Smooth muscle cell (in vitro differentiated cells): ENCODE measurements at regions not wholly inside any gene's neighbourhood (a gene's known extent, or its start where the extent isn't known, plus 50 kb on each side); places are given as distances from the start of the nearest gene placed in this dataset.

Experiments used
- DNase-seq: peaks from one replicate; lab custom pipeline; 2025; ENCODE audit not compliant: unreplicated experiment; lab: John Stamatoyannopoulos, UW
- H2AFZ ChIP-seq: fragments of 200-600 bp; sonication (generic); 2 replicates; pipeline ENCODE4 v1.6.0; 2016; ENCODE audit warnings: antibody characterized with exemption, low read depth, mild to moderate bottlenecking
- H3F3A ChIP-seq: fragments of 200-600 bp; sonication (generic); 2 replicates; pipeline ENCODE4 v1.6.0; 2017; ENCODE audit warnings: antibody characterized with exemption, low read depth
- H3K27ac ChIP-seq: fragments of 200-600 bp; sonication (generic); 2 replicates; pipeline ENCODE4 v1.5.1; 2016; ENCODE audit warnings: low read depth, mild to moderate bottlenecking
- H3K27me3 ChIP-seq: fragments of 200-600 bp; sonication (generic); 2 replicates; pipeline ENCODE4 v1.6.1; 2016; ENCODE audit warnings: low read depth, mild to moderate bottlenecking
- H3K36me3 ChIP-seq: fragments of 200-600 bp; sonication (generic); 2 replicates; pipeline ENCODE4 v1.5.1; 2016; ENCODE audit warnings: low read depth
- H3K4me1 ChIP-seq: fragments of 200-600 bp; sonication (generic); 2 replicates; pipeline ENCODE4 v1.5.1; 2016; ENCODE audit warnings: low read depth
- H3K4me2 ChIP-seq: fragments of 200-600 bp; sonication (generic); 2 replicates; pipeline ENCODE4 v1.6.0; 2016; ENCODE audit warnings: mild to moderate bottlenecking
- H3K4me3 ChIP-seq: fragments of 200-600 bp; sonication (generic); 2 replicates; pipeline ENCODE4 v1.5.1; 2016; ENCODE audit warnings: mild to moderate bottlenecking
- H3K79me2 ChIP-seq: fragments of 200-600 bp; sonication (generic); 2 replicates; pipeline ENCODE4 v1.6.0; 2016; ENCODE audit warnings: low read depth, mild to moderate bottlenecking
- H3K9ac ChIP-seq: fragments of 200-600 bp; sonication (generic); 2 replicates; pipeline ENCODE4 v1.6.0; 2016; ENCODE audit warnings: low read depth
- H3K9me3 ChIP-seq: fragments of 200-600 bp; sonication (generic); replicated peaks from 2 replicates; pipeline ENCODE4 v1.5.1; 2016; ENCODE audit warnings: low read depth
- H4K20me1 ChIP-seq: fragments of 200-600 bp; sonication (generic); 2 replicates; pipeline ENCODE4 v1.6.0; 2016; ENCODE audit warnings: low read depth
- WGBS: methylation state at CpG from one replicate; pipeline ENCODE4 v1.1.7; 2016; ENCODE audit warnings: low lambda C conversion rate; 5-methylcytosine and 5-hydroxymethylcytosine counted together
- TF ChIP-seq, protein P1 (sequence below): fragments of 200-600 bp; sonication (generic); IDR thresholded peaks from 2 replicates; pipeline ENCODE4 v1.5.1; 2017; ENCODE audit warnings: borderline replicate concordance, mild to moderate bottlenecking, antibody characterized with exemption; ENCODE audit not compliant: insufficient read depth, poor library complexity, severe bottlenecking

DNA sequence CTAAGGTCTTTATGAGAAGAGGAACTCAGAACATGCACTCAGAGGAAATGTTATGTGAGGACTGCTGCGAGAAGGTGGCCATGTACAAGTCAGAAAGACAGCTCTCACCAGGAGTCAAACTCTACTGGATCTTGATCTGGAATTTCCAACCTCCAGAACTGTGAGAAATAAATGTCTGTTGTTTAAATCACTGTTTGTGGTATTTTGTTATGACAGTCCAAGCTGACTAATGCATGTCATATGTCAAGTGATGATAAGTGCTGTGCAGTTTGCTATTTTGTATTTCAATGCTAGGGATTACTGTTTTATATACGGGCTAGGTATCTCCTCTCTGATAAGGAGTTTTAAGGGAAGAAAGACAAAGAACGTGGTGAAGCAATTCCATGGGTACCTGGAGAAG is 162.3 kb downstream of the CPEB2 start:
- DNase-seq = no peak
- Histone ChIP-seq H3K27ac (no peak overlapping the region), H3K36me3 (no peaks in the 10 kb centered on the region), H3K9me3 (no peaks in the 10 kb centered on the region), H3K27me3 (no peaks in the 10 kb centered on the region), H3K9ac (no peak overlapping the region), H3K4me1 (peaks cover 7% of the 10 kb centered on the region), H3K4me3 (no peak overlapping the region), H2AFZ (no peak overlapping the region), H3K79me2 (no peaks in the 10 kb centered on the region), H4K20me1 (no peaks in the 10 kb centered on the region), H3K4me2 (no peak overlapping the region), H3F3A (no peaks in the 10 kb centered on the region)
- 62% methylated on average over 3 of the region's 3 CpGs for WGBS
- TF ChIP-seq, protein P1, sequence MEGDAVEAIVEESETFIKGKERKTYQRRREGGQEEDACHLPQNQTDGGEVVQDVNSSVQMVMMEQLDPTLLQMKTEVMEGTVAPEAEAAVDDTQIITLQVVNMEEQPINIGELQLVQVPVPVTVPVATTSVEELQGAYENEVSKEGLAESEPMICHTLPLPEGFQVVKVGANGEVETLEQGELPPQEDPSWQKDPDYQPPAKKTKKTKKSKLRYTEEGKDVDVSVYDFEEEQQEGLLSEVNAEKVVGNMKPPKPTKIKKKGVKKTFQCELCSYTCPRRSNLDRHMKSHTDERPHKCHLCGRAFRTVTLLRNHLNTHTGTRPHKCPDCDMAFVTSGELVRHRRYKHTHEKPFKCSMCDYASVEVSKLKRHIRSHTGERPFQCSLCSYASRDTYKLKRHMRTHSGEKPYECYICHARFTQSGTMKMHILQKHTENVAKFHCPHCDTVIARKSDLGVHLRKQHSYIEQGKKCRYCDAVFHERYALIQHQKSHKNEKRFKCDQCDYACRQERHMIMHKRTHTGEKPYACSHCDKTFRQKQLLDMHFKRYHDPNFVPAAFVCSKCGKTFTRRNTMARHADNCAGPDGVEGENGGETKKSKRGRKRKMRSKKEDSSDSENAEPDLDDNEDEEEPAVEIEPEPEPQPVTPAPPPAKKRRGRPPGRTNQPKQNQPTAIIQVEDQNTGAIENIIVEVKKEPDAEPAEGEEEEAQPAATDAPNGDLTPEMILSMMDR = no peak

- WGBS = 72% methylated on average over 2 of the region's 2 CpGs
- Histone ChIP-seq H3K4me1 (peaks cover 7% of the 10 kb centered on the region), H2AFZ (no peak overlapping the region), H3K9ac (no peak overlapping the region), H3K36me3 (no peaks in the 10 kb centered on the region), H3K4me3 (no peak overlapping the region), H3K79me2 (no peaks in the 10 kb centered on the region), H3F3A (no peaks in the 10 kb centered on the region), H3K9me3 (peaks cover 13% of the 10 kb centered on the region), H3K4me2 (no peak overlapping the region), H4K20me1 (no peaks in the 10 kb centered on the region), H3K27me3 (no peaks in the 10 kb centered on the region), H3K27ac (no peak overlapping the region)
- TF ChIP-seq, protein P1 = no peak
- DNase-seq = no peak
These were observed 165.5 kb downstream of the CPEB2 start for GRCh38 chr4:15167743-15168142.

- no peak overlapping the region for H3K9ac ChIP-seq
- H3K4me1 ChIP-seq = peaks cover 7% of the 10 kb centered on the region
- no peaks in the 10 kb centered on the region for H4K20me1 ChIP-seq
- no peak overlapping the region for H3K27ac ChIP-seq
- no peak overlapping the region for H2AFZ ChIP-seq
- DNase-seq = no peak
- no peaks in the 10 kb centered on the region for H3K36me3 ChIP-seq
- H3K9me3 ChIP-seq = peaks cover 14% of the 10 kb centered on the region
- H3K79me2 ChIP-seq = no peaks in the 10 kb centered on the region
- H3K4me2 ChIP-seq = no peak overlapping the region
- no peaks in the 10 kb centered on the region for H3K27me3 ChIP-seq
- H3K4me3 ChIP-seq = no peak overlapping the region
- TF ChIP-seq, protein P1 = no peak
- H3F3A ChIP-seq = no peaks in the 10 kb centered on the region
These were observed 166.5 kb downstream of the CPEB2 start for GRCh38 chr4:15168759-15169158.

DNA sequence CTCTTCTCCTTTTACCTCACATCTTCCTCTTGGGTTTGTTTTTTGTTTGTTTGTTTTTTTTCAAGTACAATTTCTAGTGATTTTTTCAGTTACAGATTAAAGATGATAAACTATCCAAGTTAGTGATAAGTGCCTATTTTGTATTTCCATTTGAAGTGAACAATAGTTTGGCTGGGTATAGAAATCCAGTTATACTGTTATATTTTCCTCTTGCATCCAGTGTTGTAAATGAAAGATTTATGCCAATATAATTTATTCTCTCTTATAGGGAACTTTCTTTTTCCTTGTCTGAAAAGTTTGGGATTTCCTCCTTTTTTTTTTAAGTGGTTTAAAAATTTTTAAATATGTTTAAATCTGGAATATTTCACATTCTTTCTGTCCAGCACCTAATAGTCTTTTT is 169.4 kb downstream of the CPEB2 start:
- H3K4me2 ChIP-seq = no peak overlapping the region
- H3K9ac ChIP-seq = no peak overlapping the region
- no peaks in the 10 kb centered on the region for H3K79me2 ChIP-seq
- H4K20me1 ChIP-seq = no peaks in the 10 kb centered on the region
- no peak overlapping the region for H3K27ac ChIP-seq
- peaks cover 7% of the 10 kb centered on the region for H3K4me1 ChIP-seq
- peaks cover 14% of the 10 kb centered on the region for H3K9me3 ChIP-seq
- H2AFZ ChIP-seq = no peak overlapping the region
- no peaks in the 10 kb centered on the region for H3K27me3 ChIP-seq
- no peak overlapping the region for H3K4me3 ChIP-seq
- no peak for DNase-seq
- no peaks in the 10 kb centered on the region for H3K36me3 ChIP-seq
- H3F3A ChIP-seq = no peaks in the 10 kb centered on the region
- TF ChIP-seq, protein P1 = no peak
